Esophagus mucosa (tissue), 1 donor: ENCODE measurements at regions not wholly inside any gene's neighbourhood (a gene's known extent, or its start where the extent isn't known, plus 50 kb on each side); places are given as distances from the start of the nearest gene placed in this dataset.

Source experiments
- ATAC-seq: fragments of 200-7000 bp; cut with Tn5 transposase; one replicate; pipeline ENCODE4 v1.9.1; 2020
- donor health status: DM: yes; HTN: yes; CAD: no.

- ATAC-seq: no peak
These were observed 72.0 kb upstream of the ODC1 start for GRCh38 chr2:10520154-10520553.

- ATAC-seq: no peak
These were observed 71.2 kb upstream of the ODC1 start for GRCh38 chr2:10519394-10519740.

- no peak for ATAC-seq
These were observed 70.6 kb upstream of the ODC1 start for GRCh38 chr2:10518470-10519393.

- ATAC-seq: no peak
These were observed 69.4 kb upstream of the ODC1 start for GRCh38 chr2:10517351-10518043.

- ATAC-seq: no peak
These were observed 67.8 kb upstream of the ODC1 start for GRCh38 chr2:10515887-10516286.

GRCh38 chr2:10514743-10515142 is 66.6 kb upstream of the ODC1 start:
- peak; percentile 98 for ATAC-seq

GRCh38 chr2:10514273-10514672 is 66.1 kb upstream of the ODC1 start:
- ATAC-seq: peak; percentile 39

GRCh38 chr2:10513201-10513600 is 65.1 kb upstream of the ODC1 start:
- no peak for ATAC-seq

- ATAC-seq: no peak
These were observed 59.9 kb upstream of the ODC1 start for GRCh38 chr2:10508038-10508437.

GRCh38 chr2:10507106-10507505 is 59.0 kb upstream of the ODC1 start:
- no peak for ATAC-seq

- ATAC-seq: no peak
These were observed 57.1 kb upstream of the ODC1 start for GRCh38 chr2:10504994-10505820.

- no peak for ATAC-seq
These were observed 56.4 kb upstream of the ODC1 start for GRCh38 chr2:10504370-10504993.

GRCh38 chr2:10502803-10503107 is 54.6 kb upstream of the ODC1 start:
- ATAC-seq: no peak

- ATAC-seq: no peak
These were observed 54.1 kb upstream of the ODC1 start for GRCh38 chr2:10501980-10502802.

- ATAC-seq: no peak
These were observed 53.4 kb upstream of the ODC1 start for GRCh38 chr2:10501451-10501961.

GRCh38 chr2:10500601-10501361 is 52.7 kb upstream of the ODC1 start:
- ATAC-seq: peak; percentile 72

- ATAC-seq: no peak
These were observed 51.9 kb upstream of the ODC1 start for GRCh38 chr2:10499911-10500521.

GRCh38 chr2:10499275-10499907 is 51.3 kb upstream of the ODC1 start:
- ATAC-seq: no peak

- ATAC-seq: no peak
These were observed 50.6 kb upstream of the ODC1 start for GRCh38 chr2:10498525-10499274.
